ENCODE measurements at regions not wholly inside any gene's neighbourhood (a gene's known extent, or its start where the extent isn't known, plus 50 kb on each side); places are given as distances from the start of the nearest gene placed in this dataset. TPM values are rescaled to one million over a fixed set of nuclear protein-coding genes. Genes with fewer than 3 reads are reported as not detected.
"Not testable (repeated sequence)": the region's sequence is repeated elsewhere in the genome, so short reads cannot be mapped to it uniquely, and the experiment has no call there.

DNA sequence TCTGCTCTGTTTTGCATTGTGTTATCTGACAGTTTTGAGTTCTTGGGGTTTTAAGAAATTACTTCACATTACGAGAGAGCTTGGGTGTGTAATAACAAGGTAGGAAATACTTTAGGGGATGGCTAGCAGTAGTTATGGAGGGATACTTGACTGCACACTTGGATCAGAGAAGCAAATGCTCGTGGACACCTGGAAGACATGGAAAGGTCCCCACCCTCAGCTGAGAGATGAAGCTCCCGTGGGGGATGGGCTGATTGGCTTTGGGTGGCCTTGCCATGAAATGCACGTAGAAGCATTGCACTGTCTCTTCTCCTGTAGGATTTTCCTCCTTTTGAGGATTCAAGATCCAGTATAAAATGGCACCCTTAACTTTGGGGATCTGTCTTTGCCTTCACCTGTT is 61.5 kb upstream of the UNC93A start:
- no peak for DNase-seq

DNA sequence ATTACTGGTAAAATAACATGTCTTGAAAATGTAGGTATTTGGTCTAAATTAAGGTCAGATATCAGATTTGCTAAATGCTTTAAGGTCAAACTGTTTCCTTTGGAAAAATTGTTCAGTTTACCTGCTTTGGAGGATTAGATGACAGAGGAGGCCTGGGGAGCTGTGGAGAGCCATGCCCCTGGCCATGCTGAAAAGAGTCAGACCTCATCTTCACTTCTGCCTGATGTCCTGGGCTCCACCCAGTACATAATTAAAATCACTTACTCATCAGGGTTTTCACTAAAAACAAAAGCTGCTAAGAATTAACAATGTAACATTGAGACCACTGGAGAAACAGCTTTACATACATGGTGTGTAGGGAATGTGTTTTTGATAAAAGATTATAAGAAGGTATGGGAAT is 60.8 kb upstream of the UNC93A start:
- DNase-seq, result no peak

DNA sequence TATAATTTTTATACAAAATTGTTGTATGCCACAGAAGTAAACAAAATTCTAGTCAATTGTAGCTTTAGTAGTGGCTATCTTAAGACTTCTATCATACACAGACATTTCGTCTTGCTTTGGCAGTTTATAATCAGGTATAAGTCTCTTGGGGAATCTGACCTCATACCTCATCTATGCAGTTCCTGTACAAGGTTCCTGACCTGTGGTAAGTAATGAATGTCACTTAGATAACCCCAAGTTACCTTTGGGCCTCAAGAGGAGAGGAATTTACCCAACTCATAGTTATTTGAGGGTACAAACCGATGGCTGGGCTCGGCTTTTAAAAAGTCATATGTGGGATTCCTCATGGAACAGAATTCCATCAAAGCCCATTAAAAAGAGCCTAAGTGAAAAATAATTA is 58.8 kb upstream of the UNC93A start:
- no peak for DNase-seq

DNA sequence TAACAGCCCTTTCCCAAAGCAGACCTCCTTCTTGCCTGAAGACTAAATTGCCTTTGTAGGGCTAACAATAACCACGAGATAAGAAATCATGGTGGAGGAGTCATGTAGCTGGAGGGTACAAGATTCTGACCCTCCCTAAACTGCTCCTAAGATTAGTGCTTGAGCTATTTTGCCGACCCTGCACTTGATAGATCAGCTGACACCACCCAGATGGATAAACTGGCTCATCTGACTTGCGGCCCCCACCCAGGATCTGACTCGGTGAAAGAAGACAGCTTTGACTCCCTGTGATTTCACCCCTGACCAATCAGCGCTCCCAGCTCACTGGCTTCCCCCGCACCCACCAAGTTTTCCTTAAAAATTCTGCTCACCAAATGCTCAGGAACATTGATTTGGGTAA is 57.6 kb upstream of the UNC93A start:
- no peak for DNase-seq

DNA sequence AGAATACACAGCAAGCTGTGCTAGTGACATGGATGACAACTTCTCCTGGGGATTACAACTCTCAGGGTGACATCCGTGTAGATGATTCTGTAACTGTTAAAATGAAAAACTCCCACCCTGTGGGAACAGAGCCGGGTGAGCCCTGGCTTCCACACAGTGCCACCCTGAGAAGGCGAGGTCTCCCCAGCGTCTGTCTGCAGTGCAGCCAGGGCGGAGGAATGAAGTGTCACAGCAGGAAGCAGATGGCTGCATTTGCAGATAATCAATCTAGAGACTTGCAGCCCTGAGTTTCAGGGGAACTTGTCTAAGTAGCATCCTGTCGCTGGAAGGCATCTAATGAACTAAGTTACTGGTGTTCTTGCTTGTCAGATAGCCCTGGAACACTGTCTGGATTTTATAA is 56.5 kb upstream of the UNC93A start:
- DNase-seq, result not testable (repeated sequence)

DNA sequence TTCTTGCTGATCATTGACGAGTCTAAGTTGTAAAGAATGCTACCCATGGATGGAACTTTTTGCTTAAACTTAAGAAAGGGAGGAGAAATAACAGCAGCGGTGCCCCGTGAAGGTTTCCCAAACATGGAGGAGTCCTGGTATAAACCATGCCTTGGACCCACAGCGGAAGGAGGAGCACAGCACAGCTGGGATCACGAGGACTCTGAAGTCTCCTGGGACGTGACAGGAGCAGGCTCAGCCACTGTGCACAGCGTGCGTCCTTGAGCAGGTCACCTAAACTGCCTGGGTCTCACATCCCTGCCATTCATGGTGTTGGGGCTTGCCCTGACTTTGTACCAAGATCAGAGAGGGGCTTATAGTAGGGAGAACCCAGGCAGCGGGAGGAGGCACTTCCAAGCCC is 56.1 kb upstream of the UNC93A start:
- no peak for DNase-seq

DNA sequence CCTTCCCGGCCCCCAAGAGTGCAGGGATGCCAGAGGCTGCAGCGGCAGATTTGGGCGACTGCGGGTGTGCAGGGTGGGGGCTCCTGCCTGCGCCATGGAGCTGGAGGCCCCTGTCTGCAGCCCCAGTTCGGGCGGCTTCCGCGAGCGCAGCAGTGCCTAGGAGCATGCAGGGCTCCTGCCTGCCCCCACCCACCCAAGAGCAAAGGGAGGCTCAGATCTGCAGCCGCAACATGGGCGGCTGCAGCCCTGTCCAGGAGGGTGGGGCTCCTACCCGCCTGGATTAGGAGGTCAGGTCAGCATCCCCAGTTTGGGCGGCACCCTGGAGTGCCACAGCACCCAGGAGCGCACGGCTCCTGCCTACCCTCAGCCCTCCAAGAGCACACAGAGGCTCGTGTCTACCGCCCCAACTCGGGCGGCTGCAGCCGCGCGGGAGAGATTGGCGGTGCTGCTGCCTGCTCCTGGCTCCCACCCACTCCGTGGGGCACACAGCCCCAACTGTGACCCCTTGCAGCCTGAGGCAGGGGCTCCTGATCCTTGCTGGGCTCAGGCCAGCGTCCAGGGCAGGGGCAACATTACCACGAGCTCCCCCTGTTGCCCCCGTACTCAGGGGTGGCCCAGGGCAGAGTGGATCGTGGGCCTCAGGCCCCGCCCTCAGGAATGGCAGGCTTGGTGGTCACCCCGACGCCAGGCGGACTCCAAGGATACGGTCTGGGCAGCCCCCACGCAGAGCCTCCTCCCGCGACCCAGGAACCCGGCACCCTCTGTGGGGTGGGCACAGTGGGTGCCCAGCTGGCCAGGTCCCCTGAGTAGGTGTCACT is 55.5 kb upstream of the UNC93A start:
- DNase-seq, result no peak

DNA sequence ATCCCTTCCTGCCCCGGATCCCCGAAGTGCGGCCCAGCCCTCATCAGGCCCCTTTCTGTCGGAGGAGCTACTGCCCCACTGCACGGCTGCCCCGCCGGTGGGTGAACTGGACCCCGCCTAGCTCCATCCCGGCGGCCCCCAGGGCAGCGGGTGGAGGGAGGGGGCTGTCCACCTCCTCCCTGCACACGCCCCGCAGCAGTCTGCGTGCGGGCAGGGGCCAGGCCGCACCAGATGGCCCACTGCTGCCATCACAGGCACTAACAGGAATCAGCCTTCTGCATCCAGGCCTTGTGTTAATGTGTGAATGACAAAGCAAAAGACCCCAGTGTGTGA is 54.9 kb upstream of the UNC93A start:
- DNase-seq, result no peak

DNA sequence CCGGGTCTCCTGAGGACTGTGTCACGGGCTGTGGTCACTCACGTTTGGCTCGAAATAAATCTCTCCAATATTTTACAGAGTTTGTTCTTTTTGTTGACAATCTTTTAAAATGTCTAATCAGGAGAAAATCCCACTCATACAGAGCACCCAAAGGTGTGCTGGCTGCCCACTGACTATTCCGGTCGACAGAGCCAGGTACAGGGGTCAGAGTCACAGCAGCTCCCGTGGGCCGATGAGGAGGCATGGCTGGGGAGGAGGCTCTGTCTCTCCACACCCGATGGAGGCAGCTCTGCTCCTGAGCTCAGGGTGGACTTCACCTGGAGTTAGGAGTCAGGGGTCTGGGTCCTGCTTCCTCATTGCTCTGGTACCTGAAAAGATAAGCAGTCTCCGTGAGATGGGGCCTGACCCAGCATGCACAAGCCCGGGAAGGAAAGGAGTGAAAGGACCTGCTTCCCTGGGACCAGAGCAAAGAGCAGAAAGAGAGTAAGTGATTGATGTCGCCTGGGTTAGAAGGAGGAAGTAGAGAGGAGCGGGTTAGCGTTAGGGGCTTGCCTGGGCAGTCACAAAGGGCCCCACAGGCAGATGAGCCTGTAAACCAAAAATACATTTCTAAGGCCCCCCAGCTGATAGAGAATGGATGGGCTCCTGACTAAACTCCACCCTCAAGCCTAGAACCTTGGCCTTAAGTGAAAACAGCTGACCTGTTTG is 53.5 kb upstream of the UNC93A start:
- DNase-seq, result no peak

DNA sequence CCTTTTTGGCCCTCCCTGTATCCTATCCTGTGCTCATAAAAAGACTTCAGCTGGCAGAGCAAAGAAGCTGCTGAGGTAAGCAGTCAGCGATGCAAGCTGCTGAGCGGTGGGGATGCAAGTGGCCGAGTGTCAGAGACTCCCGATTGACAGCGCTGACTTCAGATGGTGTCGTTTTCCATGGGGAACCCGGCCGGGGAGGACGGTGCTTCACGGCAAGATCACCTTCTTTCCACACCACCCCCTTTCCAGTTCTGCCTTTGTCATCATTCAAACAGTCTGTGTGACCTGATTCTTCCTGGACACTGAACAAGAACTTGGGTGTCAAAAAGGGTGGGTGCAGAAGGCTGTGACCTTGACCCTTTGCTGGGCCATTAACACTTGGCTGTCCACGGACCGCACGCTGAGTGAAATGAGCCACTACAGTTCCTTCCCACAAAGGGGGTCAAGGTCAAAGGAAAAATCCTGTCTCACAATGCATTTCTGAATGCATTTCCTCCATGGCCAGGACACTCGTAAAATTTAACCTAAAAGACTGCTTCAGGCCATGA is 52.9 kb upstream of the UNC93A start:
- DNase-seq, result peak; percentile 65

DNA sequence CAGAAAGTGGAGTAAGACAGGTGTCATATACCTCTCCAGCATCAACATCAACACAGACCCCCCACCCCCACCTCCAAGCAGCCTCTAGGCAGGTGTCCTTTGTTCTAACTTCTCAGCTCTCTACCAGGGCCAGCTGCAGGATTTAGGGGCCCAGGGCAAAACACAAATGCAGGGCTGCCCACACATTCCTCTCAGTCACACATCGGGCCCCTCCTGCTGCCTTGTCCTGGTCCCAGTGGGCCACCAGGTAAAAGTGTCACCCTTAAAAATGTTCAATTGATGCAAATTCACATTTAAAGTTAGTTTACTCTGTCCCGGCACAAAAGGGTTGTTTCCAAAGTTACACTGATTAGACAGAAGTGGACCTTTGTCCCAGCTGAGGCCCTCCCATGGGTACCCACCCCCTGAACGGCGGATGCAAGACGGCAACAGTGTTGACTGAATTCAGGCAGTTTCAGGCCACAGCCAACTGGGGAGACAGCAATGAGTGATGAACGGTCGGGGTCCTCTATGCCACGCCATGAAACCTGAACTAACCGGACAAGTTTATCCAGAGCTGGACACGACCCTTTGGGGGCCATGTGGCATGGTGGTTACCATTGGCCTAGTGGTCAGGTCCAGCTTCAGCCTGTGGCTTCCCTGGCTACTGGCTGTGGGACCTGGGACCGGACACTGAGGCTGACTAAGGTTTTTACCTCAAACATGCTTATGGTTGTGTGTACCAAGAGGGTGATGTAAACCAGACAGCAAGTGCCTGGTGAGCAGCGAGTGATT is 52.2 kb upstream of the UNC93A start:
- DNase-seq, result no peak

DNA sequence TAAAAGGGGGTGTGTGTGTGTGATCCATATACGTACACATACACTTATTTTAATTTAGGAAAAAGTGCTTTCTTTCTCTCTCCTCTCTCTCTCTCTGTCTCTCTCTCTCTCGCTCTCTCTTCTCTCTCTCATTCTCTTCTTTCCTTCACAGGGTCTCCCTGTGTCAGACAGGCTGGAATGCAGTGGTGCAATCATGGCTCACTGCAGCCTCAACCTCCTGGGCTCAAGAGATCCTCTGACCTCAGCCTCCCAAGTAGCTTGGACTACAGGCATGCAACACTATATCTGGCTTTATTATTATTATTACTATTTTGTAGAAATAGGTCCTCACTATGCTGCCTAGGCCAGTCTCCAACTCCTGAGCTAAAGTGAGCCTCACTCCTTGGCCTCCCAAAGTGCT is 51.6 kb upstream of the UNC93A start:
- DNase-seq, result not testable (repeated sequence)

DNA sequence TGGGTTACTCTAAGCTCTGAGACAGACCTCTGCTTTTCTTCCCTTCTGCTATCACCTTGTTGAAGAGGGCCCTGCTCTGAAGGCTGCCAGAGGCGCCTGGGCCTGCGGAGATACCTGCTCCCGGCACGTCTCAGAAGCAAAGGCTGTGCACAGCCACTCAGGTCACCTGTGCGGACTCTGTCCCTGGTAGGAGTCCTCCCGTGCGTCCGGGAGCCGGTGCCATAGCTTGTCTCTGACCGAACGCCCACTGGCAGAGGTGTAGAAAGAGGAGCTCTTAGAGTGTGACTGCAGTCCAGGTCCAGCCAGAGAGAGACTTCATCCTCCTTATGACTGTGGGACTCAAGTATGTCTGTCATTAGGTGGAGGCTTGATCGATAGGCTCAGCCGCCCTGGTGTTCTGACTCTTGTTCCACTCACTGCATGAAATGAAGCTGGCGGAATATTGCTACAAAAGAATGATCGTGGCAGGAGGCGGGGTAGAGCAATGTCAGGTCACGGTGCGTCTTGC is 51.0 kb upstream of the UNC93A start:
- DNase-seq, result no peak

Small RNA genes lying in the stretch of these regions (small RNA-seq; reads per million reads assigned to genes)
- not detected for gene AL353747.1 (ENCODE audit: low replicate concordance)

Measured in tongue (tissue), 2 donors.